HEK293 (cell line): ENCODE measurements at regions not wholly inside any gene's neighbourhood (a gene's known extent, or its start where the extent isn't known, plus 50 kb on each side); places are given as distances from the start of the nearest gene placed in this dataset.

ENCODE experiments used
- CTCF ChIA-PET: fragments of 350-600 bp; formaldehyde crosslinking; extraction: SDS; loops from one replicate; lab custom pipeline; 2021; ENCODE audit warnings: antibody characterized with exemption; lab: Yijun Ruan, JAX
- POLR2A ChIA-PET: fragments of 300-600 bp; formaldehyde crosslinking; extraction: SDS; loops from one replicate; lab custom pipeline; 2020; ENCODE audit warnings: antibody characterized with exemption, inconsistent platforms; lab: Yijun Ruan, JAX
- H3K27ac ChIP-seq: fragments of 200-500 bp; sonication (Bioruptor generic); 2 replicates; pipeline ENCODE4 v1.5.1; 2014; ENCODE audit warnings: low read depth, low read length, control low read depth, inconsistent platforms; ENCODE audit errors: extremely low read depth
- H3K36me3 ChIP-seq, 2 experiments: fragments of 200-500 bp in 1 of 2; sonication (Bioruptor generic) in 1 of 2; 1 replicate in 1 of 2; 2 replicates in 1 of 2; pipeline ENCODE4 v1.5.1; 2014 to 2017; ENCODE audit warnings: inconsistent platforms in 2 of 2, low read length in 2 of 2; ENCODE audit not compliant: control insufficient read depth in 2 of 2, insufficient read depth in 1 of 2
- H3K4me1 ChIP-seq: fragments of 200-500 bp; sonication (Bioruptor generic); 2 replicates; pipeline ENCODE4 v1.5.1; 2014; ENCODE audit warnings: mild to moderate bottlenecking, low read length, inconsistent platforms; ENCODE audit not compliant: control insufficient read depth, insufficient read depth
- H3K4me3 ChIP-seq: 2 replicates; pipeline ENCODE4 v1.5.1; 2011; ENCODE audit warnings: low read depth, mild to moderate bottlenecking, control low read depth, low read length, moderate library complexity
- H3K9me3 ChIP-seq: fragments of 200-500 bp; sonication (Bioruptor generic); 2 replicates; pipeline ENCODE4 v1.5.1; 2014; ENCODE audit warnings: low read depth, low read length, inconsistent platforms; ENCODE audit not compliant: control insufficient read depth, insufficient read depth
- HOXA7 ChIP-seq: sonication (generic); formaldehyde crosslinking; IDR thresholded peaks from 2 replicates; pipeline ENCODE4 v1.8.1; 2022; ENCODE audit warnings: missing genetic modification reagents, borderline replicate concordance
- KLF16 ChIP-seq: fragments of 450-650 bp; formaldehyde crosslinking; IDR thresholded peaks from 2 replicates; pipeline ENCODE4 v1.5.1; 2017; ENCODE audit warnings: missing biosample characterization, missing genetic modification characterization
- KLF7 ChIP-seq: fragments of 450-650 bp; formaldehyde crosslinking; IDR thresholded peaks from 2 replicates; pipeline ENCODE4 v1.5.1; 2016; ENCODE audit warnings: missing biosample characterization, missing genetic modification characterization, borderline replicate concordance
- KLF8 ChIP-seq: fragments of 450-650 bp; formaldehyde crosslinking; IDR thresholded peaks from 2 replicates; pipeline ENCODE4 v1.5.1; 2016; ENCODE audit warnings: missing biosample characterization, missing genetic modification characterization
- KLF9 ChIP-seq: fragments of 450-650 bp; formaldehyde crosslinking; IDR thresholded peaks from 2 replicates; pipeline ENCODE4 v1.5.1; 2016; ENCODE audit warnings: missing biosample characterization, missing genetic modification characterization, low read depth
- SP2 ChIP-seq: fragments of 450-650 bp; formaldehyde crosslinking; IDR thresholded peaks from 2 replicates; pipeline ENCODE4 v1.5.1; 2016; ENCODE audit warnings: missing biosample characterization, missing genetic modification characterization
- WT1 ChIP-seq: fragments of 450-650 bp; formaldehyde crosslinking; IDR thresholded peaks from 2 replicates; pipeline ENCODE4 v1.5.1; 2016; ENCODE audit warnings: missing biosample characterization, missing genetic modification characterization
- ZBTB17 ChIP-seq: fragments of 450-650 bp; formaldehyde crosslinking; IDR thresholded peaks from 2 replicates; pipeline ENCODE4 v1.5.1; 2016; ENCODE audit warnings: missing biosample characterization, missing genetic modification characterization
- ZBTB20 ChIP-seq: fragments of 450-650 bp; formaldehyde crosslinking; IDR thresholded peaks from 2 replicates; pipeline ENCODE4 v1.5.1; 2016; ENCODE audit warnings: missing biosample characterization, missing genetic modification characterization
- ZBTB7A ChIP-seq: fragments of 450-650 bp; formaldehyde crosslinking; IDR thresholded peaks from 2 replicates; pipeline ENCODE4 v1.5.1; 2016; ENCODE audit warnings: low read depth, missing biosample characterization, missing genetic modification characterization
- ZFP37 ChIP-seq: fragments of 450-650 bp; formaldehyde crosslinking; IDR thresholded peaks from 2 replicates; pipeline ENCODE4 v1.5.1; 2016; ENCODE audit warnings: missing biosample characterization, missing genetic modification characterization
- ZIC2 ChIP-seq: fragments of 450-650 bp; formaldehyde crosslinking; IDR thresholded peaks from 2 replicates; pipeline ENCODE4 v1.5.1; 2016; ENCODE audit warnings: missing biosample characterization, missing genetic modification characterization
- ZNF174 ChIP-seq: fragments of 450-650 bp; formaldehyde crosslinking; IDR thresholded peaks from 2 replicates; pipeline ENCODE4 v1.5.0; 2017; ENCODE audit warnings: missing biosample characterization, mild to moderate bottlenecking, missing genetic modification characterization
- ZNF24 ChIP-seq: fragments of 450-650 bp; formaldehyde crosslinking; IDR thresholded peaks from 2 replicates; pipeline ENCODE4 v1.5.1; 2016; ENCODE audit warnings: missing biosample characterization, missing genetic modification characterization
- ZNF26 ChIP-seq: fragments of 450-650 bp; formaldehyde crosslinking; IDR thresholded peaks from 2 replicates; pipeline ENCODE4 v1.5.1; 2016; ENCODE audit warnings: missing biosample characterization, missing genetic modification characterization
- ZNF335 ChIP-seq: fragments of 450-650 bp; formaldehyde crosslinking; conservative IDR thresholded peaks from 2 replicates; pipeline ENCODE4 v1.5.1; 2016; ENCODE audit warnings: missing biosample characterization, missing genetic modification characterization
- ZNF366 ChIP-seq: fragments of 450-650 bp; formaldehyde crosslinking; conservative IDR thresholded peaks from 2 replicates; pipeline ENCODE4 v1.5.1; 2016; ENCODE audit warnings: missing biosample characterization, missing genetic modification characterization
- ZNF449 ChIP-seq: fragments of 450-650 bp; formaldehyde crosslinking; IDR thresholded peaks from 2 replicates; pipeline ENCODE4 v1.5.1; 2017; ENCODE audit warnings: missing biosample characterization, mild to moderate bottlenecking, missing genetic modification characterization, moderate library complexity
- ZNF530 ChIP-seq: fragments of 450-650 bp; formaldehyde crosslinking; IDR thresholded peaks from 2 replicates; pipeline ENCODE4 v1.5.1; 2016; ENCODE audit warnings: low read depth, missing biosample characterization, missing genetic modification characterization
- ZNF624 ChIP-seq: fragments of 450-650 bp; formaldehyde crosslinking; IDR thresholded peaks from 2 replicates; pipeline ENCODE4 v1.5.1; 2017; ENCODE audit warnings: missing biosample characterization, missing genetic modification characterization
- ZNF639 ChIP-seq: fragments of 450-650 bp; formaldehyde crosslinking; IDR thresholded peaks from 2 replicates; pipeline ENCODE4 v1.5.1; 2016; ENCODE audit warnings: missing biosample characterization, missing genetic modification characterization
- ZNF670 ChIP-seq: fragments of 450-650 bp; formaldehyde crosslinking; IDR thresholded peaks from 2 replicates; pipeline ENCODE4 v1.5.1; 2016; ENCODE audit warnings: missing biosample characterization, missing genetic modification characterization, low read depth
- ZNF692 ChIP-seq: fragments of 450-650 bp; formaldehyde crosslinking; IDR thresholded peaks from 2 replicates; pipeline ENCODE4 v1.5.1; 2016; ENCODE audit warnings: missing biosample characterization, missing genetic modification characterization
- ZNF791 ChIP-seq: fragments of 450-650 bp; formaldehyde crosslinking; IDR thresholded peaks from 2 replicates; pipeline ENCODE4 v1.5.1; 2016; ENCODE audit warnings: missing biosample characterization, missing genetic modification characterization
- ZSCAN16 ChIP-seq: fragments of 450-650 bp; formaldehyde crosslinking; IDR thresholded peaks from 2 replicates; pipeline ENCODE4 v1.5.1; 2016; ENCODE audit warnings: missing biosample characterization, missing genetic modification characterization
- TF ChIP-seq, protein P1 (sequence below): fragments of 450-650 bp; formaldehyde crosslinking; IDR thresholded peaks from 2 replicates; pipeline ENCODE4 v1.5.1; 2016; ENCODE audit warnings: missing biosample characterization, missing genetic modification characterization

DNA sequence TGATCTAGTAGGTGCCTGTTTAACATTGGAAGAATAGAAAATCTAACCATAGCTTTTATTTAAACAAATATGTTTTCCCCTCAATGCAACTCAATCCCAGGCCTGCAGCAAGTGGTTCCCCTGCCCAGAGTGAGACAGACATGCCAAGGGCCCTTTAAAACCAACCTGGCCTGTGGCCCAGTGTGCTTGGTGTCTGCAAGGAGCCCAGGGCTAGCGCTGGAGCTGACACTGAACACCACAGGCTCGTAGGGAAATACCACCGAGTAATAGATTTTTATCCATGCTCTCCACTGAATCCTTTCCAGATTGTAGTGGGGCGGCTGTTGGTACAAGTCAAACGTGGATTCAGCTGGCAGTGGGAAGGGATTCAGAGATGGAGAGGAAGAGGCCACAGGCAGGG lies 95.6 kb upstream of the NRXN3 start (continued):
- TF ChIP-seq KLF8: no peak
- no peak for TF ChIP-seq ZSCAN16

DNA sequence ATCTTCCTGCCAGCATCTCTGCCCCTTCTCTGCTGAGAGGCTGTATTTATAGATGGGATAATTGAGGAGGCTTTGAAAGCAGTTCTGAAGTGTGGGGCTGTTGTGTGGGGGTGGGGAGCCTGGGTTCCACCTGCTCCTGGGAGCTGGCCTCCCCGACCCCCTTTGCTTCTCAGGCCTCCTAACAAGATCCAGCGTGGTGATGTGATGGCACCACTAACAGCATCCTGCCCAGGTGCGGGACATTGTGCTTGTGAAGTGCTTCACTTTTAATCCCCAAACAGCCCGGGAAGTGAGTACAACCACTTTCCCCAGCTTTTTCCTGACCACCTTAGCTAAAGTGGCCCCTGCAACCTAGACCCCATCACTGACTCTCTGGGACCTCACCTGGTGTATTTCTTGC lies 95.1 kb upstream of the NRXN3 start:
- ChIA-PET POLR2A (no interaction called here), CTCF (no interaction called here)
- TF ChIP-seq KLF16 (no peak), ZNF530 (tag by site-specific recombination) (no peak), KLF9 (no peak), ZFP37 (tag by site-specific recombination) (no peak), ZIC2 (tag by site-specific recombination) (no peak), ZBTB20 (tag by site-specific recombination) (no peak), ZNF639 (tag by site-specific recombination) (no peak), SP2 (tag by site-specific recombination) (no peak), ZNF335 (tag by site-specific recombination) (no peak), ZNF26 (no peak), ZNF670 (tag by site-specific recombination) (no peak), ZNF692 (no peak), ZNF366 (tag by site-specific recombination) (no peak)
- TF ChIP-seq, protein P1, sequence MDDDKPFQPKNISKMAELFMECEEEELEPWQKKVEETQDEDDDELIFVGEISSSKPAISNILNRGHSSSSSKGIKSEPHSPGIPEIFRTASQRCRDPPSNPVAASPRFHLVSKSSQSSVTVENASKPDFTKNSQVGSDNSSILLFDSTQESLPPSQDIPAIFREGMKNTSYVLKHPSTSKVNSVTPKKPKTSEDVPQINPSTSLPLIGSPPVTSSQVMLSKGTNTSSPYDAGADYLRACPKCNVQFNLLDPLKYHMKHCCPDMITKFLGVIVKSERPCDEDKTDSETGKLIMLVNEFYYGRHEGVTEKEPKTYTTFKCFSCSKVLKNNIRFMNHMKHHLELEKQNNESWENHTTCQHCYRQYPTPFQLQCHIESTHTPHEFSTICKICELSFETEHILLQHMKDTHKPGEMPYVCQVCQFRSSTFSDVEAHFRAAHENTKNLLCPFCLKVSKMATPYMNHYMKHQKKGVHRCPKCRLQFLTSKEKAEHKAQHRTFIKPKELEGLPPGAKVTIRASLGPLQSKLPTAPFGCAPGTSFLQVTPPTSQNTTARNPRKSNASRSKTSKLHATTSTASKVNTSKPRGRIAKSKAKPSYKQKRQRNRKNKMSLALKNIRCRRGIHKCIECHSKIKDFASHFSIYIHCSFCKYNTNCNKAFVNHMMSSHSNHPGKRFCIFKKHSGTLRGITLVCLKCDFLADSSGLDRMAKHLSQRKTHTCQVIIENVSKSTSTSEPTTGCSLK (tag by site-specific recombination): no peak
- Histone ChIP-seq H3K27ac (no peak overlapping the region), H3K4me3 (no peak overlapping the region), H3K9me3 (no peaks in the 10 kb centered on the region), H3K36me3 (no peaks in the 10 kb centered on the region), H3K4me1 (no peaks in the 10 kb centered on the region)

DNA sequence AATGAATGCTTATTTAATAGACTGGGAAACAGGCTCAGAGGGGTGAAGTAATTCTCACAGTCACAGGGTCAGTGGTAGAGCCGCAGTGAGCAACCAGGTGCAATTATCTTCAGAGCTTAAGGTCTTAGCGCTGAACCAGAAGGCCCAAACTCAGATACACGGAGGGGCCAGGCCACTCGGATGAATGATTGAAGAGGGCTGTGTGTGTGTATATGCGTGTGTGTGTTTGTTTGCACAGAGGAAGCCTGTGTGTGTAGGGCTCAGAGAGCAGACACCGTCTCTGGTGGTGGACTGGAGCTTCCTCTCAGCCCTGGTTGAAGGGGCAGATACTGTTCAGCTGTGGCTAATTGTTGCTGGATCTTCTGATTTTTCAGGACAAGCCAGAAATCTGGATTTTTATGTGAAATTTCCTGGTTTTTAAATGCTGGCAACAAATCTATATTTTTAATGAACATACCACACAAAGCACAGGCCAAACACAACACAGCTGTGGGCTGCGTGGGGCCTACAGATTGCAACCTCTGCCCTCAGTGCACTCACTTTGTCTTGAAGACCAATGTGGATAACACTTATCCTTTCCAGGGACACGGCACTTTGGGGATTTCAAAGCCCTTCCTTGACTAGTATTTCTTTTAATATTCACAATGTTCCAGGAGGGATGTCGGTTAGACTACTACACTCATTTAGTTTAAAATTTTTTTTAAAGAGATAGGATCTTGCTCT lies 94.5 kb upstream of the NRXN3 start:
- ChIA-PET CTCF (no interaction called here), POLR2A (no interaction called here)
- no peaks in the 10 kb centered on the region for H3K36me3 ChIP-seq
- H3K4me3 ChIP-seq: no peak overlapping the region
- H3K9me3 ChIP-seq: no peaks in the 10 kb centered on the region
- H3K4me1 ChIP-seq: no peaks in the 10 kb centered on the region
- no peak overlapping the region for H3K27ac ChIP-seq
- TF ChIP-seq ZNF174 (no peak), ZBTB7A (tag by site-specific recombination) (no peak), WT1 (tag by site-specific recombination) (no peak), ZNF449 (tag by site-specific recombination) (no peak), HOXA7 (CRISPR knock-in tag) (no peak), ZNF624 (tag by site-specific recombination) (no peak), KLF7 (no peak), ZBTB17 (no peak), ZNF24 (no peak), ZNF791 (tag by site-specific recombination) (no peak)
